UCSD-AML1 (cell line): ENCODE measurements at regions not wholly inside any gene's neighbourhood (a gene's known extent, or its start where the extent isn't known, plus 50 kb on each side); places are given as distances from the start of the nearest gene placed in this dataset.

Experiments used
- DNase-seq: peaks from one replicate; lab custom pipeline; 2025; ENCODE audit not compliant: unreplicated experiment; lab: John Stamatoyannopoulos, UW

- DNase-seq = no peak
Measured at GRCh38 chr10:128461991-128462390, 335.8 kb upstream of the MKI67 start.

DNA sequence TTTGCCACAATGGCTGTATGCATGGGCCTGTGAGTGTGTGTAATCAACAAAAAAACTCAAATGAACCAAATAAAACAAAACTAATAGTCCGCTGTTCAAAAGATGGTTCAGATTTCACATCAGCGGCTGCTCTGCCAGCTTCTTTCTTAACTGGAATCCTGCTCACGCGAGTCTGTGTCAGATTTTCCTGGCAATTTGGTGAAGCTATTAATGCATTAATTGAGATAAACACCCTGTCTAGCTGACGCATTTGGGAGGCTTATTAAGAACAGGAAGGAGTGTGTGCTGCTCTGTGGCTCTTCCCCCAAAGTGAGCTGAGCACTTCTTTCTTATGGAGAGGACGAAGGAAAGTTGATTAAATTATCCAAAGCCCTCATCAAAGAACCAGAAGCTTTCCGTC lies 336.6 kb upstream of the MKI67 start:
- DNase-seq = no peak

DNA sequence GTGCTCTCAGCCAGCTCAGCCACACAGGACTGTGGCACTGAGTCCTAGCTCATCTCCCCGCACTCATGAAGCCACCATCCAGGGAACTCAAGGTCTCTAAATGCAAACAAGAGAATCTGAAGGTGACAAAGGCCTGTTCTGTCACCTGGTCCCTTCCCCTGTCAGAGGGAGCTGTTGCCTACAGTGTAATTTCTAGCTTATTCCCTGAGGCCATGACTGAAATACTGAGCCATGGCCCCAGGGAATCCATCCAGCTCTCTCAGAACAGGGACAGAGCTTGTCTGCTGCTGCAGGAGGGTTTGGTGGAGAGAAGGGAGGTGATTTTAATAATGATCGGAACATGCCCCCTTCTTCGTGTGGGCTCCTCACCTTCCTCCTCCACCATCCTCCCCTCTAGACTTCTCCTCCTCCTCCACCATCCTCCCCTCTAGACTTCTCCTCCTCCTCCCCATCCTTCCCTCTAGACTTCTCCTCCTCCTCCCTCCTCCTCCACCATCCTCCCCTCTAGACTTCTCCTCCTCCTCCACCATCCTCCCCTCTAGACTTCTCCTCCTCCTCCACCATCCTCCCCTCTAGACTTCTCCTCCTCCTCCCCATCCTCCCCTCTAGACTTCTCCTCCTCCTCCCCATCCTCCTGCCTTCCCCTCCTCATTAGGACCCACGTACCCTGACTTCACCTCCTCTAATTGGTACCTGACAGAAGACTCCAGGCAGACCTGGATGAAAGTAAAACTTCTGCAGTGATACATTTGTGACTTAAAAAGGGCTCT lies 338.0 kb upstream of the MKI67 start:
- DNase-seq = no peak

DNA sequence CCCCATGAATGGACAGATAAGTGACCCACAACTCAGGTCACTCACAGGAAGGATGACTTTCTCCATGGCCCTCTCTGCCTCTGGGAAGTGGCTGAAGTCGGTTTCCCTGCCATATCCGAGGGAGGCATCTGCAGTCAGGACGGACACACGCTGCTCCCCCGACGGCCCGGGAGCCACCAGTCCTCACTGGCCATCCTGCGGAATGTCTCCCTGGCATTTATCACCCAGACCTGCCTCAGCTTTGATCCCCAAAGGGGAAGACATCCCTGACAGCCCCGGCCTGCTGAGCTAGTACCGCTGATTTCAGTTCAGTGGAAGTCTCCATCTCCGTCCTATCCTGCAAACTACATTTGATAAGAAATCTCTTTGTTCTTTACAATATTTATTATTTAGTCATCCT lies 339.5 kb upstream of the MKI67 start:
- DNase-seq = no peak

GRCh38 chr10:128466831-128467371 lies 340.7 kb upstream of the MKI67 start:
- no peak for DNase-seq

- no peak for DNase-seq
Measured at GRCh38 chr10:128468462-128468861, 342.2 kb upstream of the MKI67 start.

DNA sequence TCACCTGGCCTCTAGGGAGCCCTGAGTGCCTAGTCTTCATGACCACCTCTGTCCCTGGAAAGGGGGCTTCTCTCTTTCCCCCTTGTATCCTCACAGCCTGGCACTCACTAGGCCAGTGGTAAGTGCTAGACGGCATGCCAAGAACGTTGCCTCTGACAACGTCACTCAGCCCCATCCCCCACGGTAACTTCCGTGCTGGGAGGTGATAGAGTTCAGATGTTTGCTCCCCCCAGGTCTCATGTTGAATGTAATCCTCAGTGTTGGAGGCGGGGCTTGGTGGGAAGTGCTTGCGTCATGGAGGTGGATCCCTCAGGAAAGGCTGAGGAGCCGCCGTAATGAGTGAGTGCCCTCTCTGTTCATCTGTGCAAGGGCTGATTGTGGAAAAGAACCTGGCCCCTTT lies 343.3 kb upstream of the MKI67 start:
- DNase-seq = no peak

DNA sequence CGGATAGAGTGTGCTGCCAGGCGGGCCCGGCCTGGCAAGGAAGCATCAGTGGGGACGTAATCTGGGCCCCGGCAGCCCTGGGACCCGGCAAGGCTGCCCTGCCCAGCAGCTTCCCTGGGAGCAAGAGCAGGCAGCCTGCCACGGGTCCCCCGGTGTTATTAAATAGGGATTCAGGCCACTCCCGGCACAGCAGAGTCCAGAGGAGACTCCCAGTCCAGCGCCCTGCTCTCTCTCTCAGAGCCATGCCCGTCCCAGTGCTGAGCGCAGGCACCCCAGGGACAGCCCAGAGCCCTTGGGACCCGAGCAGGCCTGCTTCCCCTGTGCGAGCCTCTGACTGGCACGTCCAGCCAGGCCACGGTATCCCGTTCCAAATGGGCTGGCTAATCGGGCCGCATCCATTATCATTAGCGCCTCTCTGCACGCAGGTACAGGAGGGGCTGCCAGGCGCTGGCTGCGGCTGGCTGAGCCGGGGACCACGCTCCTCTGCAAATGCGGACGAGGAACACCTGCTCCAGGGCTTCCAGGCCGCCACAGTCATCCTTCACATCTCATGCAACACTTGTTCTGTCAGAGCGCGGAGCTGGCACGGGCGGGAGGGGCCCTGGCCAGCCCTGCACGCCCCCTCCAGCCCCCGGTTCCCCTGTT lies 344.2 kb upstream of the MKI67 start:
- no peak for DNase-seq

GRCh38 chr10:128471151-128471550 lies 344.9 kb upstream of the MKI67 start:
- DNase-seq = no peak

GRCh38 chr10:128472196-128472595 lies 346.0 kb upstream of the MKI67 start:
- DNase-seq = no peak

GRCh38 chr10:128473396-128473795 lies 347.2 kb upstream of the MKI67 start:
- DNase-seq = no peak

DNA sequence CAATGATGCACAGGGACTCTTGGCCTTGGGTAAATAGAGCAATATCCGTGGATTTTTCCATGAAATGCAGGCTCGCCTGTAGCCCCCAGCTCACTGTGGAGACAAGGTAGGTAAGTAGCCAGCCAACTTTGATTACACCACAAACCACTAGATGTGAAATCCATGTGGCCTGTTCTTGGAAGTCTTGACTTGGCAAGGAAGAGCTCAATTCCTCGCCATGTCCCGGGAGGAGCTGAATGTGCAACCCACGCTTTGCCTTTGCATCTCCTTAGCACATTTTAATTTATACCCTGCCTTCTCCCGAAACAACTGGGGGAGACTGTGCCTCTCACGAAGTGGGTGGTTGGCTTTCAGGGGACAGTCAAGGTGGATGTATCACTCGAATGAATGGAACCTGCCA lies 347.7 kb upstream of the MKI67 start:
- no peak for DNase-seq

DNA sequence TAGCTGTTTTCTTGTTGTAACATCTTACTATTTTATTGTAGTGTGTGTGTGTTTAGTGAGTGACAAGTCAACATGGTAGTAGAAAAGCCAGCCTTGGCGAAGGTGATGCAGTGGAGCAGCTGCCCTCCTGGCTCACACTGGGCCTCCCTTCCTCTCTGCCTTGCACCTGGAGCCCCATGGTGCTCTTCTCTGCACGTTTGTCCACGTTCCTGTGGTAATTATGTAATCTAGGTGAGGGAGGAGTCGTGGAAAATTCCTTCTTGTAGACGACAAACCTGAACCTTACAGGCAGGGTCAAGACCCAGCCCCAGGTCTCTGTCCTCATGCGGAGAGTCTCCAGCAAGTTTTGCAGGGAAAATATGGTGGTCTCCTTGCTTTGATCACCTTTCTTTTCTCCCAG lies 348.3 kb upstream of the MKI67 start:
- DNase-seq = no peak

DNA sequence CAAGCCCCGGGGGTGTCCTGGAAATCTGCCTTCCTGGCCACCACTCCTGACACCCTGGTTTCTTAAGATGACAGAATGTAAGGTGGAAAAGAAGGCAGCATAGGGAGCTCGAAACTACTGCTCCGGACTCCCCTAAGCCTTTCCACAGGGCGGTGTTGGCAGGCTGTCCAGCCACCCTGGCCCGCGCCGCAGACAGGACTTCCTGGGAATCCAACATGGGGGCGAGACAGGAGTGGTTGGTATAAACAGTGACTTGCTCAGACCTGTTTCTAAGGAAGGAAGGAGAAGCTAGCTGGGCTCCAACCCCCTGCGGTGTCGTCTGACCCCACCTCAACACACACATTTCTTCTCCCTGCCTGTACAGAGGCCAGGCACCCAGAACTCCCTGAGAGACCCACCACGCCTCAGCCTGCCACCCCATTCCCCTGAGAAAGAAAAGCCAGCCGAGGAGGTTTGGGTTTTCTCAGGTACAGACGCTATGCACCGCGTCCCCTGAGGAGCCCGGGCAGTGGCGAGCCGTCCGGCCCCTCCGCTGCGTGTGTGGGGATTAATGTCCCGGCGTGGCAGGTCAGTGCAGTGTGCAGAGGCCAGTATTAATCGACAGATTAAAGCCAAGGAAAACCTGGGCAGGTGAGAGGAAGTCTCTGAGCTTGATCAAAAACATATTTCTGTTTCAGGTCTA lies 349.6 kb upstream of the MKI67 start:
- no peak for DNase-seq

GRCh38 chr10:128476368-128476725 lies 350.1 kb upstream of the MKI67 start:
- no peak for DNase-seq

- no peak for DNase-seq
Measured at GRCh38 chr10:128476845-128477244, 350.6 kb upstream of the MKI67 start.

DNA sequence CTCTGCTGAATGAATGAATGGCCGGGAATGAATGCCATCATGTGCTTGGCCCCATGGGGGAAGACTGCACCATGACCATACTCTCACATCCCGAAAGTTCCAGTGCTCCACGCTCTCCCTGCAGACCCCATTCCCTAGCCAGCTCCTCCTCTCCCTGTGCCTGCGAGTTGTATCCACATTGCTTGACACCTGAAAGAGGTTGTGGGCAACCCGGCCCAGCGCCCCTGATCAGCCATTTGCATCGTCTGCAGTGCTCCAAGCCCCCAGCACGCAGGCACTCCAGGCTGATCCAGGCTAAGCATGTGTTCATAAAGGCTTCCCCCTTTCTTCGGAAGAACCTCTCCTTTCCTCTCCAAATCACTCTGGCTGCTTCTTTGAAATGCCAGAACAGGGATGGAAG lies 354.4 kb upstream of the MKI67 start:
- no peak for DNase-seq

DNA sequence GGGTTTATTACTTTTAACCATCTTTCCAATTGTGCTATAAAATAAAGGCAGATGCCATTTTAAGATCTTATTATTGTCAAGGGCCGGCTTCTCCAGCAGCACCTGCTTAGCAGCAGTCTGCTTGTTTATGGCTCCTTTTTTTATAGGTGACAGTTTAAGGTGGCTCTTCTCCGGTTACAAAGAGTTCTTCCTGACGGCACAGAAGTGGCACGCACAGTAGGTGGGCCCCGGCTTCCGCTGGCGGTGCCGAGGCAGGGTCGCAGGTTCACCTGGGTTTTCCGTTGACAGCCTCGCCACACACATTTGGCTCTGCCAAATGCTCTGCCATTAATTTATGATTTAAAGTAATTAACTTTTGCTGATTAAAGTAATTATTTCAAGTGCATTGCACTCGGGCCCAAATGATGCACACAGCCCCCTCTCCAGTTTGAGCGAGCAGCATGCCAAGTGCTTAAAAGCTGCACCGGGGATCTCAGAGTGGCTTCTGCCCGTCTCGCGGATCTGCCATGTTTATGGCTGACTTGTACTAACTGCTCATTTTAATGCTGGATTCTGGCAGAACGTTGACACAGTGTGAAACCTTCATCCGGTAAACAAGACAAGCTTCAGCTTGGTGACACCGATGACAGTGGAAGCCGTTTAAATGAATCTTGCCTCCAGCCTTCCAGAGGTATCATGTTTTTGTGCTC lies 355.1 kb upstream of the MKI67 start:
- DNase-seq = no peak

DNA sequence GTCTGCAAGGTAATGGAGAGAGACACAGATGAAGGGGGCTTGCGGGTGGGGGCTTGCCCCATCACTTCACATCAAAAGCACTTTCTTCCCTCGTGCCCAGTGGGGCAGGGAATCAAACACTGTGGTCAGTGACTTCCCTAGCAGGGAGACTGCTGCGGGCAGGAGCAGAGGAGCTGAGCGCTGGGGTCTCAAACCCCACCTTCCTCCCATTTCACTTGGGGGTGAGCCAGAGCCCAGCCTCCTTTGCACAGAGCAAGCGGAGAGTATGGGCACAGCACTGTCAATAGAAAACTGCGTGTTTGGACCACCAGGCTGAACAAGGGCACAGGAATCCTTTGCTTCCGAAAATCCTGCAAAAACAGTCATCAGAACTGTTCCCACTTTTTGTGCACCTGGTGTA lies 355.8 kb upstream of the MKI67 start:
- DNase-seq = no peak

GRCh38 chr10:128483216-128483615 lies 357.0 kb upstream of the MKI67 start:
- DNase-seq = no peak

DNA sequence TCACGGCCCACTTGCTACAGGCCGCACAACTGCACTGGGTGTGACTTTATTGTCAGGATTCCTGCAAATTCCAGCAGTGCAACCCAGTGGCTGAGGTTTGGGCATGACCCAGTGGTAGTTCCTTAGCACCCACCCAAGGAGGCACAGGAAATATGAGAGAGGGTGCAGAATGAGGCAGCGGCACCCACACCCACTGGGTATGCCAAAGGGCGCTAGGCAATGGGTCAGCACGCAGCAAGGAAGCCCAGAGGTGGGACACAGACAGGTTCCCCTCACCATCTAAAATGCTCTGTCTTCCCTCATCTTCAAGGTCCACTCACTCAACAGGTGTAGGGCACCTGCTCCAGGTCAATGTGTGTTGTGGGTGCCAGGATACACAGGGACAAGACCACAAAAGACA lies 357.8 kb upstream of the MKI67 start:
- DNase-seq = no peak
